GM12864 (cell line): ENCODE measurements at regions not wholly inside any gene's neighbourhood (a gene's known extent, or its start where the extent isn't known, plus 50 kb on each side); places are given as distances from the start of the nearest gene placed in this dataset.

Experiments used
- DNase-seq: peaks from one replicate; pipeline ENCODE4 v3.0.0-alpha.2; 2011; ENCODE audit warnings: low read depth
- H3K4me3 ChIP-seq: 2 replicates; pipeline ENCODE4 v1.5.1; 2011; ENCODE audit warnings: mild to moderate bottlenecking, low read depth, low read length, control low read depth
- TF ChIP-seq, protein P1 (sequence below): IDR thresholded peaks from 2 replicates; pipeline ENCODE4 v1.5.1; 2011; ENCODE audit warnings: low read depth, mild to moderate bottlenecking, moderate library complexity, low read length, control low read depth, inconsistent platforms; ENCODE audit errors: missing control alignments

DNA sequence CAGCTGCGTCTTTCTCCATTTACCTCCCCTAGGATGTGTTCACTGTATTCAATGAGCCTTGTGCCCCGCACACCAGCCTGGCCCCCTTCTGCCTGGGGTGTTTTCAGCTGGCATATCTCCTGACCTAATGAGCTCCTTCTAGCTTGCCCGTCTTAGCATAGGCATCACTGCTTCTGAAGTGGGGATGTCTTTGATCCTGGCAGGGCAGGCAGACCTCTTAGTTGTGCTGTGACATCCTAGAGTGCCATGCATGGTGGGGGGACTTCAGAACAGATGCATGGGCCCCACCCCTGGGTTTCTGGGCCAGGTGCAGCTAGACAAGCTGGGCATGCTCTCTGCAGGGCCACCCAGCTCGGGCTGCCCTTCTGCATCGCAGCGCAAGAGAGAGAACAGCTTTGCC lies 172.7 kb downstream of the GADD45G start:
- no peak for DNase-seq
- TF ChIP-seq, protein P1, sequence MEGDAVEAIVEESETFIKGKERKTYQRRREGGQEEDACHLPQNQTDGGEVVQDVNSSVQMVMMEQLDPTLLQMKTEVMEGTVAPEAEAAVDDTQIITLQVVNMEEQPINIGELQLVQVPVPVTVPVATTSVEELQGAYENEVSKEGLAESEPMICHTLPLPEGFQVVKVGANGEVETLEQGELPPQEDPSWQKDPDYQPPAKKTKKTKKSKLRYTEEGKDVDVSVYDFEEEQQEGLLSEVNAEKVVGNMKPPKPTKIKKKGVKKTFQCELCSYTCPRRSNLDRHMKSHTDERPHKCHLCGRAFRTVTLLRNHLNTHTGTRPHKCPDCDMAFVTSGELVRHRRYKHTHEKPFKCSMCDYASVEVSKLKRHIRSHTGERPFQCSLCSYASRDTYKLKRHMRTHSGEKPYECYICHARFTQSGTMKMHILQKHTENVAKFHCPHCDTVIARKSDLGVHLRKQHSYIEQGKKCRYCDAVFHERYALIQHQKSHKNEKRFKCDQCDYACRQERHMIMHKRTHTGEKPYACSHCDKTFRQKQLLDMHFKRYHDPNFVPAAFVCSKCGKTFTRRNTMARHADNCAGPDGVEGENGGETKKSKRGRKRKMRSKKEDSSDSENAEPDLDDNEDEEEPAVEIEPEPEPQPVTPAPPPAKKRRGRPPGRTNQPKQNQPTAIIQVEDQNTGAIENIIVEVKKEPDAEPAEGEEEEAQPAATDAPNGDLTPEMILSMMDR = no peak
- no peak overlapping the region for H3K4me3 ChIP-seq

- TF ChIP-seq, protein P1 = no peak
- no peak for DNase-seq
- H3K4me3 ChIP-seq = no peak overlapping the region
Measured at GRCh38 chr9:89778100-89779090, 173.6 kb downstream of the GADD45G start.

DNA sequence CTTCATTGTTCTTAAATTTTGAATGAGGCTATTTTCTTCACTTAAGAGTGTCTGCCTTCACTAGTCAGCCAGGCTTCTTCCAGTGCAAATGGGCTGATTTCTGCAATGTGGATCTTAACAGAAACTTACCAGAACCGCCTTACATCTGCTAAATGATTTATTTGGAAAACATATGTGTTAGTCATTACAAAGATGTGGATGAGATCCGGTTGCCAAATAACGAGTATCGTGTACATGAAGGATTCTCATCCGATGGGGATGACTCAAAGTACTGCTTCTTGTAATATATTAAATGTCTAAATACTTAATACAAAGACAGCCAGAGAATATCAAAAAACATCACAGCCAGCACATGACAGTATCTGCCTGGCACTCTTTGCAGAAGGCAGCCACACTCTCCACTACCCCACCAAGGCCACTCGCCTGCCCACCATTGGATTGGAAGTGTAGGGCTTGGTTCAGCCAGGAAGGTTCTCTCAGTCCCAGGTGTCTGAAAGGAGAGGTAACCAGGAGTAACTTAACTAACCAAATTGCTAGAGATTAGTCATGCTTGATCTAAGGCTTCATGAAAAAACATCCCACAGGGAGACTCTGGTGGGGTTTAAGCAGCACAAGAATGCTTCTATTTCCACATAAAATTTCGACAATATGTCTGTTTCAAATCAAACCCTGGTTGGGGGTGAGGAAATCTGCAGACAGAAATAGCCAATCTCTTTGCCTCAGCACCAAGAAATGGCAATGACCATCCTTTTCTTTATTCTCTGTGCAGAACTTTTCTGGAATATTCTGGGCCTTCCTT lies 174.8 kb downstream of the GADD45G start:
- TF ChIP-seq, protein P1 = no peak
- DNase-seq = no peak
- no peak overlapping the region for H3K4me3 ChIP-seq

DNA sequence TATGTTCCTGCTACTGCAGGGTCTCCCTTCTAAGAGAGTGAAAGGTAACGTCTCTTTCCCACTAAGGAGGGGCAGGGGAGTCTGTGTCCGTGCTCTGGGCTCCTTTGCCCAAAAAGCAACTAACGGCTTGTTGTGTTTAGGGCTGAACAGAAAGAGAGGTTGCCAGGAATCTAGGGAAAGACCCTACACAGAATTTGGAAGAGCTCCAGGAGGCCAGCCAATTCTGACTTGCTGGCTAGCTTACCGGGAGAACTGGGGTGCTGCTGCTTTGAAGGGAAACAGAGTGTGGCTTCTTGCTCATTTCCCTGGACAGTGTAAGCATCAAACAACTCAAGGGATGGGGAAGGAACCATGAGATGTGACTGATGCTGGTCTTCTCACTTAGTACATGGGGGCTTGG lies 176.1 kb downstream of the GADD45G start:
- TF ChIP-seq, protein P1 = no peak
- no peak for DNase-seq
- no peak overlapping the region for H3K4me3 ChIP-seq

GRCh38 chr9:89781838-89782540 lies 177.2 kb downstream of the GADD45G start:
- TF ChIP-seq, protein P1 = no peak

GRCh38 chr9:89786655-89787054 lies 181.8 kb downstream of the GADD45G start:
- no peak for DNase-seq
- H3K4me3 ChIP-seq = no peak overlapping the region
- TF ChIP-seq, protein P1 = no peak

More at GRCh38 chr9:89781838-89782540, 177.2 kb downstream of the GADD45G start:
- H3K4me3 ChIP-seq = no peak overlapping the region
- DNase-seq = no peak
